Adrenal gland (tissue), 9 donors: ENCODE measurements at regions not wholly inside any gene's neighbourhood (a gene's known extent, or its start where the extent isn't known, plus 50 kb on each side); places are given as distances from the start of the nearest gene placed in this dataset.

Experiments
- DNase-seq, 7 donors: peaks; one replicate each; pipeline ENCODE4 v3.0.0-alpha.2; 2019 to 2020
- H3K27ac ChIP-seq, 5 donors: fragments of 200-600 bp; sonication (generic) in 4 of 5; 1 replicate in 3 of 5; 2 replicates in 2 of 5; pipeline versions ENCODE4 v1.5.1 to v1.8.0; 2016 to 2020; ENCODE audit warnings: mild to moderate bottlenecking in 1 of 5
- H3K27me3 ChIP-seq: fragments of 200-600 bp; 2 replicates; pipeline ENCODE4 v1.8.0; 2021
- H3K36me3 ChIP-seq, 2 donors: fragments of 200-600 bp; replicated peaks in 1 of 2; 1 replicate in 1 of 2; 2 replicates in 1 of 2; pipeline versions ENCODE4 v1.5.1 to v1.8.0; 2018 to 2022
- H3K4me1 ChIP-seq, 2 donors: fragments of 200-600 bp; replicated peaks in 1 of 2; 1 replicate in 1 of 2; 2 replicates in 1 of 2; pipeline versions ENCODE4 v1.5.1 to v1.8.0; 2018 to 2021
- H3K4me3 ChIP-seq, 4 donors: fragments of 200-600 bp; sonication (generic) in 3 of 4; one replicate each; pipeline ENCODE4 v1.5.1; 2016 to 2018
- H3K9me3 ChIP-seq, 3 donors: fragments of 200-600 bp; sonication (generic) in 1 of 3; replicated peaks in 1 of 3; 1 replicate in 2 of 3; 2 replicates in 1 of 3; pipeline versions ENCODE4 v1.5.1 to v1.8.0; 2016 to 2021
- POLR2A ChIP-seq, 2 donors: fragments of 450-650 bp; IDR thresholded peaks; one replicate each; pipeline ENCODE4 v1.6.1; 2017; ENCODE audit warnings: antibody characterized with exemption in 2 of 2, mild to moderate bottlenecking in 2 of 2, moderate library complexity in 1 of 2
- WGBS, 4 donors: extraction: QIAGEN DNeasy Blood & Tissue Kit in 2 of 4; methylation state at CpG; one replicate each; pipeline versions ENCODE4 v1.1.5 to v1.1.7; 2013 to 2017; 5-methylcytosine and 5-hydroxymethylcytosine counted together
- intact Hi-C, 2 donors: fragments of 100-400 bp; cut with DNase I; formaldehyde crosslinking; loops; one replicate each; pipeline versions ENCODE4 v1.14.1 to v1.15.0; 2022 to 2023
- TF ChIP-seq, protein P1 (sequence below), 6 experiments: fragments of 450-650 bp in 4 of 6; fragments of 200-600 bp in 2 of 6; sonication (generic) in 1 of 6; IDR thresholded peaks; 1 replicate in 5 of 6; 2 replicates in 1 of 6; pipeline versions ENCODE4 v1.5.1 to v1.8.0; 2016 to 2021; ENCODE audit warnings: antibody characterized with exemption in 6 of 6, mild to moderate bottlenecking in 2 of 6, moderate library complexity in 1 of 6
- donor health status: healthy with polysubstance abuse.
- donor health status: Bipolar disorder and iron deficiency.
- donor health status: DM: yes; HTN: yes; CAD: no.
- donor health status: DM: no; HTN: no; CAD: no.
- donor health status: DM: no; HTN: no; CAD: no.

DNA sequence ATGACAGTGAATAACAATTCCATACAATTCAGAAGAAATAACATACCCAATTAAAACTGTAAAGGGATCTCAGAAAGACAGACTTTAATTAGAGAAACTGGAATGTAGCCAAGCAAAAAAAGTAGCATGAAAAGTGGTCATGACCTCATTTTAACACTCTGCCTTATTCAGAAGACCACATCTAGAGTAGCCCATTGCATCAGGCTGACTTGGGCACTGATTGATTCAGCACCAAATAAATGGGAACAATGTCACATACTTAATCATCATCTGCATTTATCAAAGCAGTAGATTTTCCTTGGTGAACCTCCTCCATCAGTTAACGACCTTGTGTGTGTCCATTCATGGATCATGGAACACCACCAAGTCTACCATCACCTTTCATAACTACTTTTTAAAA is 992.1 kb downstream of the NR2F1-AS1 start:
- Histone ChIP-seq H3K4me3 (no peak overlapping the region), H3K27ac (no peak overlapping the region), H3K4me1 (no peaks in the 10 kb centered on the region), H3K36me3 (no peaks in the 10 kb centered on the region), H3K9me3 (no peaks in the 10 kb centered on the region), H3K27me3 (no peaks in the 10 kb centered on the region)
- no peak for DNase-seq
- 23 to 64% (median 57%) methylated on average over 1 of the region's 1 CpG for WGBS, 4 donors
- intact Hi-C loops = no loop called here
- TF ChIP-seq POLR2A (IDR thresholded peaks at IDR 0.05) = no peak
- TF ChIP-seq, protein P1, sequence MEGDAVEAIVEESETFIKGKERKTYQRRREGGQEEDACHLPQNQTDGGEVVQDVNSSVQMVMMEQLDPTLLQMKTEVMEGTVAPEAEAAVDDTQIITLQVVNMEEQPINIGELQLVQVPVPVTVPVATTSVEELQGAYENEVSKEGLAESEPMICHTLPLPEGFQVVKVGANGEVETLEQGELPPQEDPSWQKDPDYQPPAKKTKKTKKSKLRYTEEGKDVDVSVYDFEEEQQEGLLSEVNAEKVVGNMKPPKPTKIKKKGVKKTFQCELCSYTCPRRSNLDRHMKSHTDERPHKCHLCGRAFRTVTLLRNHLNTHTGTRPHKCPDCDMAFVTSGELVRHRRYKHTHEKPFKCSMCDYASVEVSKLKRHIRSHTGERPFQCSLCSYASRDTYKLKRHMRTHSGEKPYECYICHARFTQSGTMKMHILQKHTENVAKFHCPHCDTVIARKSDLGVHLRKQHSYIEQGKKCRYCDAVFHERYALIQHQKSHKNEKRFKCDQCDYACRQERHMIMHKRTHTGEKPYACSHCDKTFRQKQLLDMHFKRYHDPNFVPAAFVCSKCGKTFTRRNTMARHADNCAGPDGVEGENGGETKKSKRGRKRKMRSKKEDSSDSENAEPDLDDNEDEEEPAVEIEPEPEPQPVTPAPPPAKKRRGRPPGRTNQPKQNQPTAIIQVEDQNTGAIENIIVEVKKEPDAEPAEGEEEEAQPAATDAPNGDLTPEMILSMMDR (IDR thresholded peaks at IDR 0.05) = no peak

DNA sequence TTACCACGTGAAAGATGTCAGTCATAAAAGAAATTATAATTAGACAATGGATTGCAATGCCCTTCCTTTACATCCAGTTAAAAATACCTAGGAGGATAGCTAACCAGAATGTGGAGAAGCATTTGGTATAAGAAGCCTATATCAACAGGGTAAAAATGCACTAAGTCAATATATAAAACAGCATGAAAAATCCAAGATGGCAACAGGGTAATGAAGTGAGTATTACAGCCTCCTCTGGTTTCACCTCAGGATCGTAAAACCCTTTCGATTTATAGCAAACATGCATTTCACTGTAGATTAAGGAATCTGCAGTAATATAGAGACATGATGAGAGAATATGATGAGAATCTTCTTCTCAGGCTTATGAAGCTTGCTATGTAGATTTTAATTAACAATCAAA is 999.3 kb downstream of the NR2F1-AS1 start:
- H3K27me3 ChIP-seq = no peaks in the 10 kb centered on the region
- no peak for TF ChIP-seq POLR2A (IDR thresholded peaks at IDR 0.05)
- TF ChIP-seq, protein P1 (IDR thresholded peaks at IDR 0.05) = no peak

DNA sequence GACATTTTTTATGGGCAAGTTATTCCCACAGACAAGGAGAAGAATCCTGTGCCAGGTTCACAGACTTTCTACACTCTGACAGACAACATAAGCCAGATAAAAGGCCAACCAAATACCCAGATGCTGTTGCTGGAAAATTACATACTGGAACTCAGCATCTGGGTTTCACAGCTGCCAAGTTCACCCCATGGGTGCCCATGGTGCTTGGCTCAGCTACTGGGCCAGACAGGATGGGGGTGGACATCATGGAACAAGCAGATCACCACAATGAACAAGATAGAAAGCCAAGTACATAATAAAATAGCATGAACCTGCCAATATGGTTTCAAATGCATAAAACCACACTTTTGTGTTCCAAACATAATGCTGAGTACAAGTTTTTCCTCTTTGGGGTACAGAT is 999.8 kb downstream of the NR2F1-AS1 start:
- Histone ChIP-seq H3K9me3 (no peaks in the 10 kb centered on the region), H3K4me1 (no peaks in the 10 kb centered on the region), H3K27me3 (no peaks in the 10 kb centered on the region), H3K4me3 (no peak overlapping the region), H3K27ac (no peak overlapping the region), H3K36me3 (no peaks in the 10 kb centered on the region)
- no peak for DNase-seq
- no peak for TF ChIP-seq POLR2A (IDR thresholded peaks at IDR 0.05)
- TF ChIP-seq, protein P1 (IDR thresholded peaks at IDR 0.05) = no peak
- intact Hi-C loops = no loop called here

More for the DNA sequence above, 999.3 kb downstream of the NR2F1-AS1 start:
- Histone ChIP-seq H3K36me3 (no peaks in the 10 kb centered on the region), H3K27ac (no peak overlapping the region), H3K9me3 (no peaks in the 10 kb centered on the region), H3K4me1 (no peaks in the 10 kb centered on the region), H3K4me3 (no peak overlapping the region)
- 74 to 85% (median 79%) methylated on average over 3 of the region's 3 CpGs for WGBS, 4 donors
- DNase-seq = no peak
- intact Hi-C loops = no loop called here

DNA sequence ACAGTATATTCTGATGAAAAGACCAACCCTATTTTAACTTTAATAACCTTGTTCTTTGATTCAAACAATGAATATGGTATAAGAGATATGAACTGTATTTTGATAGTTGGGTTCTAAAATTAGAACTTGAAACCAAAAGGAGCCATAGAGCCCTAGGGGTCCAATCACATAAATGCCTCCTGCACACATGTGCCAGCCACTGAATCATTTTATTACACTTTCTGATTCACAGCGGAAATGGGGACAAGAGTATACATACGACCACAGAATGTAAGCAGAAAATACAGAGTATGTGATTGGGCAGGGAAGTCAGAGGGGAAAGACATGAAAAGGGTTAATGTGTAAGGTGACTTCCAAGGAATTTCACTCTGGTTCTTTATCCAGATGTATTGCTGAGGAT is 1000.2 kb downstream of the NR2F1-AS1 start:
- 75 to 79% (median 76%) methylated on average over 2 of the region's 2 CpGs for WGBS, 4 donors

More for the DNA sequence above, 1000.2 kb downstream of the NR2F1-AS1 start:
- no peak for DNase-seq
- no peak for TF ChIP-seq POLR2A (IDR thresholded peaks at IDR 0.05)
- TF ChIP-seq, protein P1 (IDR thresholded peaks at IDR 0.05) = no peak
- H3K4me3 ChIP-seq = no peak overlapping the region
- no peaks in the 10 kb centered on the region for H3K36me3 ChIP-seq
- H3K4me1 ChIP-seq = no peaks in the 10 kb centered on the region
- no peaks in the 10 kb centered on the region for H3K9me3 ChIP-seq
- no peaks in the 10 kb centered on the region for H3K27me3 ChIP-seq
- intact Hi-C loops = no loop called here
- no peak overlapping the region for H3K27ac ChIP-seq
